ENCODE measurements at regions not wholly inside any gene's neighbourhood (a gene's known extent, or its start where the extent isn't known, plus 50 kb on each side); places are given as distances from the start of the nearest gene placed in this dataset.
"Not testable (repeated sequence)": the region's sequence is repeated elsewhere in the genome, so short reads cannot be mapped to it uniquely, and the experiment has no call there.

DNA sequence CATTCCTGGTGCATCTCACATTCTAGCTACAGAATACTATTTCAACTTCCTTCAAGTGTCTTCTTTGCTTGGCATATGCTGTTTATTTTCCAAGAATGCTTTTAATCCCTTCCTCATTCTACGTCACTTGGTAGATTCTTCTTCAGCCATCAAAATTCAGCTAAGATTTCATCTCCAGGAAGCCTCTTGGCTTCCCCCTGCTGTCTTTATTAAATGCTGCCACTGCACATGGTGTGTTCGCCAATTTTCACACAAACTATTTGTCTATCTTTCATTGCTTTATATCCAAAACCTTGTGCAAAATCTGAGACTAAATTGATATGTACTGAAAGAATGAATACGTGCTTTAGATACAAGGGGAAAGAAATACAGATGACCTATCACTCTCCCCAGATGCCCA lies 253.0 kb downstream of the RFPL4B start:
- H3K27ac ChIP-seq = no peak overlapping the region
- TF ChIP-seq, protein P1, sequence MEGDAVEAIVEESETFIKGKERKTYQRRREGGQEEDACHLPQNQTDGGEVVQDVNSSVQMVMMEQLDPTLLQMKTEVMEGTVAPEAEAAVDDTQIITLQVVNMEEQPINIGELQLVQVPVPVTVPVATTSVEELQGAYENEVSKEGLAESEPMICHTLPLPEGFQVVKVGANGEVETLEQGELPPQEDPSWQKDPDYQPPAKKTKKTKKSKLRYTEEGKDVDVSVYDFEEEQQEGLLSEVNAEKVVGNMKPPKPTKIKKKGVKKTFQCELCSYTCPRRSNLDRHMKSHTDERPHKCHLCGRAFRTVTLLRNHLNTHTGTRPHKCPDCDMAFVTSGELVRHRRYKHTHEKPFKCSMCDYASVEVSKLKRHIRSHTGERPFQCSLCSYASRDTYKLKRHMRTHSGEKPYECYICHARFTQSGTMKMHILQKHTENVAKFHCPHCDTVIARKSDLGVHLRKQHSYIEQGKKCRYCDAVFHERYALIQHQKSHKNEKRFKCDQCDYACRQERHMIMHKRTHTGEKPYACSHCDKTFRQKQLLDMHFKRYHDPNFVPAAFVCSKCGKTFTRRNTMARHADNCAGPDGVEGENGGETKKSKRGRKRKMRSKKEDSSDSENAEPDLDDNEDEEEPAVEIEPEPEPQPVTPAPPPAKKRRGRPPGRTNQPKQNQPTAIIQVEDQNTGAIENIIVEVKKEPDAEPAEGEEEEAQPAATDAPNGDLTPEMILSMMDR (conservative IDR thresholded peaks at IDR 0.05) = peak; percentile 52

GRCh38 chr6:112603726-112604125 lies 256.6 kb downstream of the RFPL4B start:
- TF ChIP-seq, protein P1 (conservative IDR thresholded peaks at IDR 0.05) = no peak
- H3K27ac ChIP-seq = no peak overlapping the region

- H3K27ac ChIP-seq = no peak overlapping the region
- TF ChIP-seq, protein P1 (conservative IDR thresholded peaks at IDR 0.05) = no peak
Observed at GRCh38 chr6:112606656-112607435, 259.7 kb downstream of the RFPL4B start.

DNA sequence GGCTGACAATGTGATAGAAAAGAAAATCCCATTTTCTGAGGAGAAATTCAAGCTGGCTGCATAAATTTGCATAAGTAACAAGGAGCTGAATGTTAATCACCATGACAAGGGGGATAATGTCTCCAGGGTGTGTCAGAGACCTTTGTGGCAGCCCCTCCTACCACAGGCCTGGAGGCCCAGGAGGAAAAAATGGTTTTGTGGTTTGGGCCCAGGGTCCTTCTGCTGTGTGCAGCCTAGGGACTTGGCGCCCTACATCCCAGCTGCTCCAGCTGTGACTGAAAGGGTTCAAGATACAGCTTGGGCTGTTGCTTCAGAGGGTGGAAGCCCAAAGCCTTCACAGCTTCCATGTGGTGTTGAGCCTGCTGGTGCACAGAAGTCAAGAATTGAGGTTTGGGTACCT lies 261.8 kb downstream of the RFPL4B start:
- not testable (repeated sequence) for H3K27ac ChIP-seq

GRCh38 chr6:112613410-112613809 lies 266.3 kb downstream of the RFPL4B start:
- TF ChIP-seq, protein P1 (conservative IDR thresholded peaks at IDR 0.05) = no peak
- no peak overlapping the region for H3K27ac ChIP-seq

GRCh38 chr6:112618849-112619248 lies 271.7 kb downstream of the RFPL4B start:
- H3K27ac ChIP-seq = no peak overlapping the region
- TF ChIP-seq, protein P1 (conservative IDR thresholded peaks at IDR 0.05) = peak; percentile 65

DNA sequence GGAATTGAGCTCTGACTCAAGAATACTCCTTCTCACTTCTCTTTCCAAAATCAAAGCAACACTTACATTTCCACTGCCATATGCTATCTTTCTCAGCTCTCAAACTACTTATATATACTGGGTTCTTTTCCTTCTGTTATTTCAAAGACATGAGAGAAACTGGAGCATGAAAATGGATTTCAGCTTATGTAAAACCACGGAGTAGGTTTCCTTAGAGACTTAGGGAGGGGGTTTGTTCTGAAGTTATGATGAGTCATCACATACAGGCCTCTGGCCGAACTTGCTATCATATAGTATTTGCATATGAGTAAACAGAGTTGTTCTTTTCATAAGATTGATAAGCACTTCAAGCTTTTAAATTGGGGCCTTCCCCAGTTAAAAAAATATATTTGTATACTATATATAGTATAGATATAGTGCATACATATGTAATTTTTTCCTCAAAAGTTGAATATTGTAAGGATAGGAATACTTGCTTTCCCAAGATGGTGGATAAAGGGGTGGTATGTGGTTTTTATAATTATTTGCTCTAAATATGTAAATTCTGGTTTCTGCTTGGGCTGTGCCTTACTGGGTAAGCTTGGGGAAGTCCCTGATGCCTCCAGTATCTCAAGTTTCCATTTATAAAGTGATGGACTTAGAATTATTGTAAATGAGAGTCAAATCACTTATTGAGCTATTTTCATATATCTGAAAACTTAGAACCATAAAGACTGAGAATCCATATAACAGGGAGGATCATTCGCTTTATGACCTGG lies 273.9 kb downstream of the RFPL4B start:
- TF ChIP-seq, protein P1 (conservative IDR thresholded peaks at IDR 0.05) = no peak
- no peak overlapping the region for H3K27ac ChIP-seq

- H3K27ac ChIP-seq = no peak overlapping the region
- TF ChIP-seq, protein P1 (conservative IDR thresholded peaks at IDR 0.05) = no peak
Observed at GRCh38 chr6:112622036-112622435, 274.9 kb downstream of the RFPL4B start.
